HL-60 (cell line): ENCODE measurements at regions not wholly inside any gene's neighbourhood (a gene's known extent, or its start where the extent isn't known, plus 50 kb on each side); places are given as distances from the start of the nearest gene placed in this dataset.

Experiments used
- DNase-seq, 2 experiments: peaks; one replicate each; pipeline ENCODE4 v3.0.0-alpha.2; 2010 to 2020; ENCODE audit warnings: low read depth in 1 of 2, low spot score in 1 of 2
- H3K27ac ChIP-seq: fragments of 250-450 bp; sonication (Bioruptor Pico); replicated peaks from 2 replicates; pipeline ENCODE4 v1.5.1; 2020; ENCODE audit warnings: mild to moderate bottlenecking, moderate library complexity
- H3K27me3 ChIP-seq: fragments of 250-450 bp; sonication (Bioruptor Pico); 2 replicates; pipeline ENCODE4 v1.5.1; 2021; ENCODE audit warnings: mild to moderate bottlenecking, moderate library complexity; ENCODE audit not compliant: insufficient read depth, poor library complexity, severe bottlenecking
- H3K4me3 ChIP-seq: replicated peaks from 2 replicates; pipeline ENCODE4 v1.5.1; 2011; ENCODE audit warnings: mild to moderate bottlenecking, control low read depth, low read length; ENCODE audit not compliant: insufficient read depth
- GABPA ChIP-seq: IDR thresholded peaks from 2 replicates; pipeline ENCODE4 v1.6.1; 2012; ENCODE audit warnings: low read depth
- POLR2AphosphoS5 ChIP-seq: IDR thresholded peaks from 2 replicates; pipeline ENCODE4 v1.6.1; 2012; ENCODE audit warnings: low read depth
- SPI1 ChIP-seq: IDR thresholded peaks from 2 replicates; pipeline ENCODE4 v1.6.1; 2012; ENCODE audit warnings: low read depth, mild to moderate bottlenecking, borderline replicate concordance
- TF ChIP-seq, protein P1 (sequence below): IDR thresholded peaks from 2 replicates; pipeline ENCODE4 v1.6.1; 2012; ENCODE audit warnings: low read depth; ENCODE audit not compliant: insufficient replicate concordance
- TF ChIP-seq, protein P2 (sequence below): IDR thresholded peaks from one replicate; pipeline ENCODE4 v1.5.1; 2011; ENCODE audit warnings: low read length, control low read depth, inconsistent platforms; ENCODE audit not compliant: insufficient read depth

DNA sequence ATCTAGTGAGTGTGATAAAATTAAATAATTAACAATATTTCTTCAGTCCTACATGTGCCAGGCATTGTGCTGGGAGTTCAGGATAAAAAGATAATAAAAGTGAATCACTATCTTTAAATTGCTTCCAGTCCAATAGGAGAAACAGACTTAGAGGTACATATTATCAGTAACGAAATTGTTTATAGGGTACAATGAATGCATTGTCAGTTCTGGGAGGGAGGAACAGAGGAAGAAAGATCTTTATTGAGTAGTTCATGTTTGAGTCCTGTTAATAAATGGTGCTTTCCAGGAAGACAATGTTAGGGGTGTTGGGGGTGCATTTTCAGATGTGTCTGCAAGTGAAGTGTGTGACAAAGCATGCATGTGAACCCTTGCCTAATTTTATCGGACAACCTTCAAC lies 183.1 kb downstream of the OGFRL1 start:
- Histone ChIP-seq H3K27me3 (peaks cover 2% of the 10 kb centered on the region), H3K27ac (no peak overlapping the region), H3K4me3 (no peak overlapping the region)
- no peak for TF ChIP-seq GABPA
- TF ChIP-seq SPI1, result no peak
- TF ChIP-seq, protein P1, sequence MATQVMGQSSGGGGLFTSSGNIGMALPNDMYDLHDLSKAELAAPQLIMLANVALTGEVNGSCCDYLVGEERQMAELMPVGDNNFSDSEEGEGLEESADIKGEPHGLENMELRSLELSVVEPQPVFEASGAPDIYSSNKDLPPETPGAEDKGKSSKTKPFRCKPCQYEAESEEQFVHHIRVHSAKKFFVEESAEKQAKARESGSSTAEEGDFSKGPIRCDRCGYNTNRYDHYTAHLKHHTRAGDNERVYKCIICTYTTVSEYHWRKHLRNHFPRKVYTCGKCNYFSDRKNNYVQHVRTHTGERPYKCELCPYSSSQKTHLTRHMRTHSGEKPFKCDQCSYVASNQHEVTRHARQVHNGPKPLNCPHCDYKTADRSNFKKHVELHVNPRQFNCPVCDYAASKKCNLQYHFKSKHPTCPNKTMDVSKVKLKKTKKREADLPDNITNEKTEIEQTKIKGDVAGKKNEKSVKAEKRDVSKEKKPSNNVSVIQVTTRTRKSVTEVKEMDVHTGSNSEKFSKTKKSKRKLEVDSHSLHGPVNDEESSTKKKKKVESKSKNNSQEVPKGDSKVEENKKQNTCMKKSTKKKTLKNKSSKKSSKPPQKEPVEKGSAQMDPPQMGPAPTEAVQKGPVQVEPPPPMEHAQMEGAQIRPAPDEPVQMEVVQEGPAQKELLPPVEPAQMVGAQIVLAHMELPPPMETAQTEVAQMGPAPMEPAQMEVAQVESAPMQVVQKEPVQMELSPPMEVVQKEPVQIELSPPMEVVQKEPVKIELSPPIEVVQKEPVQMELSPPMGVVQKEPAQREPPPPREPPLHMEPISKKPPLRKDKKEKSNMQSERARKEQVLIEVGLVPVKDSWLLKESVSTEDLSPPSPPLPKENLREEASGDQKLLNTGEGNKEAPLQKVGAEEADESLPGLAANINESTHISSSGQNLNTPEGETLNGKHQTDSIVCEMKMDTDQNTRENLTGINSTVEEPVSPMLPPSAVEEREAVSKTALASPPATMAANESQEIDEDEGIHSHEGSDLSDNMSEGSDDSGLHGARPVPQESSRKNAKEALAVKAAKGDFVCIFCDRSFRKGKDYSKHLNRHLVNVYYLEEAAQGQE, result no peak
- TF ChIP-seq POLR2AphosphoS5, result no peak
- TF ChIP-seq, protein P2, sequence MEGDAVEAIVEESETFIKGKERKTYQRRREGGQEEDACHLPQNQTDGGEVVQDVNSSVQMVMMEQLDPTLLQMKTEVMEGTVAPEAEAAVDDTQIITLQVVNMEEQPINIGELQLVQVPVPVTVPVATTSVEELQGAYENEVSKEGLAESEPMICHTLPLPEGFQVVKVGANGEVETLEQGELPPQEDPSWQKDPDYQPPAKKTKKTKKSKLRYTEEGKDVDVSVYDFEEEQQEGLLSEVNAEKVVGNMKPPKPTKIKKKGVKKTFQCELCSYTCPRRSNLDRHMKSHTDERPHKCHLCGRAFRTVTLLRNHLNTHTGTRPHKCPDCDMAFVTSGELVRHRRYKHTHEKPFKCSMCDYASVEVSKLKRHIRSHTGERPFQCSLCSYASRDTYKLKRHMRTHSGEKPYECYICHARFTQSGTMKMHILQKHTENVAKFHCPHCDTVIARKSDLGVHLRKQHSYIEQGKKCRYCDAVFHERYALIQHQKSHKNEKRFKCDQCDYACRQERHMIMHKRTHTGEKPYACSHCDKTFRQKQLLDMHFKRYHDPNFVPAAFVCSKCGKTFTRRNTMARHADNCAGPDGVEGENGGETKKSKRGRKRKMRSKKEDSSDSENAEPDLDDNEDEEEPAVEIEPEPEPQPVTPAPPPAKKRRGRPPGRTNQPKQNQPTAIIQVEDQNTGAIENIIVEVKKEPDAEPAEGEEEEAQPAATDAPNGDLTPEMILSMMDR, result no peak
- no peak for DNase-seq

DNA sequence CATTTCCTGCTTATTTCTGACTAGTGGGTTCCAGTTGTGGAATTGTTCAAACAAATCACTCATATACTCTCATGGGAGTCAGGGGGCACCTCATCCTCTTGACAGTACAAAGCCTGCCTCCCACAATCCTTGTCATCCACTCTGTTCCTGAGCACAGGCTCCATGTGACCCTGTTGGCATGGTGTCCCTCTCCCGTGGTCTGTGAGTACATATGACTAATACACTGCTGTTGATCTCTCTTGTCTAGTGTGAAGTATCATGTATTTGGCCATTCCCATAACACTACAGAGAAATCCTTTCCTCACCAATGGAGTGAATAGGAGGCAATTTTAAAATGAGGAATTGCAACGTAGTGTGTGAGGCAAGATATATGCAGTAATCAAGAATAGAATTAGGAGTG lies 185.3 kb downstream of the OGFRL1 start:
- TF ChIP-seq, protein P1, result no peak
- no peak for TF ChIP-seq POLR2AphosphoS5
- TF ChIP-seq GABPA, result no peak
- TF ChIP-seq SPI1, result no peak
- TF ChIP-seq, protein P2, result no peak
- Histone ChIP-seq H3K27me3 (no peaks in the 10 kb centered on the region), H3K4me3 (no peak overlapping the region), H3K27ac (no peak overlapping the region)
- no peak for DNase-seq

DNA sequence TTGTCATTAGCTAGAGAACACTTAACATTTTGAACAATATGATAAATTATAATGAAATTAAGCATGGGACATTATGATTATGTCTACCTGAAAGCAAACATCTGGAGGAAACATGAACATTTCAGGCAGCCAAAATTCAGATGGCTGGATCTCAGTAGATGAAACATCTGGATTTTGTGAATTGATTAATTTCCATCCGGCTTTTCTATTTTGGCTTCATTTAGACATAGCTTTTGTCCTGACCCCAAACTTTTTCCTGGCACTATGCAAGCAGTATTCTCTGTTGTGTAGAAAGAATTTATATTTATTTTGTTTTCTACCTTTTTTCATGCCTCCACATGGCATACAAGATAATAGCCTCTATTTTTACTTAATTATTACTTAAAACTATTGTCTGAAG lies 186.3 kb downstream of the OGFRL1 start:
- no peak for DNase-seq
- H3K27ac ChIP-seq, result no peak overlapping the region
- TF ChIP-seq POLR2AphosphoS5 (no peak), SPI1 (no peak), GABPA (no peak)
- TF ChIP-seq, protein P1, result no peak
- TF ChIP-seq, protein P2, result no peak
- H3K4me3 ChIP-seq, result no peak overlapping the region
- no peaks in the 10 kb centered on the region for H3K27me3 ChIP-seq
